K562 (cell line): ENCODE measurements at regions not wholly inside any gene's neighbourhood (a gene's known extent, or its start where the extent isn't known, plus 50 kb on each side); places are given as distances from the start of the nearest gene placed in this dataset.

Source experiments
- ATAC-seq: fragments of 200-7000 bp; cut with Tn5 transposase; 3 replicates; pipeline ENCODE4 v1.9.1; 2020; ENCODE audit warnings: moderate library complexity
- BruUV-seq: library from RNA; stranded (reverse); fragments of 400-500 nt; replicated peaks from 2 replicates; lab custom pipeline; 2021; lab: Mats Ljungman, UMichigan
- CTCF ChIA-PET: fragments of 300-600 bp; formaldehyde crosslinking; extraction: SDS; loops from one replicate; lab custom pipeline; 2021; ENCODE audit warnings: low intra/inter-chr PET ratio; lab: Yijun Ruan, JAX
- POLR2A ChIA-PET: fragments of 300-600, 350-650 bp; sonication (Branson Sonifier 250); formaldehyde crosslinking; extraction: SDS; loops from one replicate; lab custom pipeline; 2021; ENCODE audit warnings: antibody characterized with exemption, inconsistent platforms; lab: Yijun Ruan, JAX
- DNase-seq, 4 experiments: peaks; one replicate each; pipeline versions ENCODE4 v3.0.0 to v3.0.0-alpha.2; 2011 to 2018; ENCODE audit warnings: low spot score in 3 of 4, mixed read lengths in 3 of 4; ENCODE audit errors: extremely low read depth in 1 of 4
- FAIRE-seq: peaks from 2 replicates; lab custom pipeline; 2011; peaks lifted over from hg19 to GRCh38; lab: Jason Lieb, UNC
- H2AFZ ChIP-seq: 2 replicates; pipeline ENCODE4 v1.6.0; 2011; ENCODE audit warnings: low read depth, low read length, control low read depth, inconsistent platforms
- H3K27ac ChIP-seq: fragments of 200-600 bp; 3 replicates; pipeline ENCODE4 v1.8.0; 2011; ENCODE audit warnings: low read depth, mild to moderate bottlenecking, control low read depth, inconsistent platforms, low read length, moderate library complexity, mixed read lengths; ENCODE audit errors: extremely low read depth
- H3K27me3 ChIP-seq, 2 experiments: fragments of 300-600 bp in 1 of 2; 2 replicates in 1 of 2; 3 replicates in 1 of 2; pipeline versions ENCODE4 v1.6.0 to v1.8.0; 2011; ENCODE audit warnings: inconsistent platforms in 2 of 2, low read length in 2 of 2, mild to moderate bottlenecking in 1 of 2, mixed read lengths in 1 of 2, moderate library complexity in 1 of 2; ENCODE audit not compliant: control insufficient read depth in 2 of 2, insufficient read depth in 2 of 2
- H3K36me3 ChIP-seq: fragments of 300-600 bp; 3 replicates; pipeline ENCODE4 v1.8.0; 2011; ENCODE audit warnings: mild to moderate bottlenecking, low read length, inconsistent platforms; ENCODE audit not compliant: control insufficient read depth, insufficient read depth
- H3K4me1 ChIP-seq, 2 experiments: fragments of 200-600 bp in 1 of 2; replicated peaks in 1 of 2; 2 replicates in 1 of 2; 3 replicates in 1 of 2; pipeline versions ENCODE4 v1.5.1 to v1.8.0; 2011; ENCODE audit warnings: inconsistent platforms in 2 of 2, low read length in 2 of 2, mild to moderate bottlenecking in 1 of 2, mixed read lengths in 1 of 2, moderate library complexity in 1 of 2; ENCODE audit not compliant: control insufficient read depth in 2 of 2, insufficient read depth in 2 of 2
- H3K4me2 ChIP-seq: 2 replicates; pipeline ENCODE4 v1.6.1; 2011; ENCODE audit warnings: low read length, control low read depth, inconsistent platforms, mixed read lengths; ENCODE audit not compliant: insufficient read depth
- H3K4me3 ChIP-seq: fragments of 200-600 bp; sonication (generic), shearing (Covaris generic); 2 replicates; pipeline ENCODE4 v1.5.1; 2016; ENCODE audit warnings: control low read depth, inconsistent platforms
- H3K79me2 ChIP-seq: fragments of 200-600 bp; 3 replicates; pipeline ENCODE4 v1.8.0; 2011; ENCODE audit warnings: low read length, inconsistent platforms; ENCODE audit not compliant: control insufficient read depth, insufficient read depth
- H3K9ac ChIP-seq, 2 experiments: 2 replicates each; pipeline versions ENCODE4 v1.6.0 to v1.6.1; 2011; ENCODE audit warnings: low read depth in 2 of 2, low read length in 2 of 2, control low read depth in 1 of 2, inconsistent platforms in 1 of 2, mild to moderate bottlenecking in 1 of 2, mixed read lengths in 1 of 2; ENCODE audit not compliant: insufficient read depth in 1 of 2
- H3K9me1 ChIP-seq: one replicate; pipeline ENCODE4 v1.6.0; 2011; ENCODE audit warnings: inconsistent platforms, mild to moderate bottlenecking, low read length, moderate library complexity; ENCODE audit not compliant: control insufficient read depth, insufficient read depth
- H3K9me3 ChIP-seq: replicated peaks from 2 replicates; pipeline ENCODE4 v1.5.1; 2011; ENCODE audit warnings: low read depth, low read length, inconsistent platforms; ENCODE audit not compliant: control insufficient read depth, insufficient read depth
- H4K20me1 ChIP-seq: replicated peaks from 2 replicates; pipeline ENCODE4 v1.6.1; 2011; ENCODE audit warnings: low read length, inconsistent platforms, mixed read lengths; ENCODE audit not compliant: control insufficient read depth, insufficient read depth
- ILK ChIP-seq: fragments of 450-650 bp; IDR thresholded peaks from 2 replicates; pipeline ENCODE4 v1.6.1; 2016; ENCODE audit warnings: missing genetic modification characterization, low read depth, mild to moderate bottlenecking, missing compliant biosample characterization, moderate library complexity, borderline replicate concordance
- MAFG ChIP-seq: fragments of 450-650 bp; conservative IDR thresholded peaks from 2 replicates; pipeline ENCODE4 v1.6.1; 2016; ENCODE audit warnings: missing genetic modification characterization, missing compliant biosample characterization
- SP1 ChIP-seq: sonication (generic); formaldehyde crosslinking; IDR thresholded peaks from 2 replicates; pipeline ENCODE4 v1.8.1; 2022; ENCODE audit warnings: mild to moderate bottlenecking, missing genetic modification reagents
- TBL1XR1 ChIP-seq, 2 experiments: IDR thresholded peaks; 2 replicates each; pipeline ENCODE4 v1.6.1; 2012; ENCODE audit warnings: improper control_type of control experiment in 2 of 2, low read length in 2 of 2, mild to moderate bottlenecking in 1 of 2
- TBP ChIP-seq: optimal IDR thresholded peaks from 2 replicates; pipeline ENCODE3; 2011; ENCODE audit warnings: low read depth, low read length, improper control_type of control experiment
- WGBS: fragments of 100-300 bp; shearing (Covaris generic); methylation state at CpG from one replicate; pipeline ENCODE4 v1.1.6; 2016; ENCODE audit warnings: low coverage, mixed read lengths; ENCODE audit not compliant: insufficient coverage; ENCODE audit errors: missing lambda C conversion rate; 5-methylcytosine and 5-hydroxymethylcytosine counted together
- in situ Hi-C: fragments of 300-500 bp; cut with MboI; formaldehyde crosslinking; loops from 4 replicates; pipeline ENCODE4 v1.15.0; 2018; ENCODE audit warnings: inconsistent platforms, mixed read lengths
- intact Hi-C: fragments of 100-400 bp; cut with micrococcal nuclease; formaldehyde crosslinking; loops from 2 replicates; pipeline ENCODE4 v1.14.2; 2022

GRCh38 chr7:149355390-149356048, 93.5 kb downstream of the ZNF783 start (continued):
- peak; percentile 36; the same call in 1 of the 2 replicates for TF ChIP-seq SP1
- peak; percentile 99 for TF ChIP-seq TBP
- 0 out of 4 replicates have a peak, but pooled peaks of 1 of the 2 experiments have one; percentile 43 for TF ChIP-seq TBL1XR1 (IDR thresholded peaks at IDR 0.05; ENCODE audit: low read length in 2 of 2)
- TF ChIP-seq, all 486 proteins: peak for 26

DNA sequence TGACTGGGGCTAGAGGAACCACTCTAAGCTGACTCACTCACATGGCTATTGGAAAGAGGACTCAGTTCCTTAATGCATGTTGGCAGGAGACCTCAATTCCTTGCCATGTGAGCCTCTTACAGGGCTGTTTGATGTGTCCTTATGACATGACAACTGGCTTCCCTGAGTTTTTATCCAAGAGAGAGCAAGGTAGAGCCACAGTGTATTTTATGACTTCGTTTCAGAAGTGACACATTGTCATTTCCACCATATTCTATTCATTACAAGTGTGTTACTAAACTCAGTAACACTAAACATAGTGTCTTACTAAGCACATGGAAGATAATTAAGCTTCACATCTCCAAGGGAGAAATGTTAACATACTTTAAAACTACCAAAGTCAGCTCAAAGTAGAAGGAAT, 98.2 kb downstream of the ZNF777 start:
- Histone ChIP-seq H2AFZ (no peak overlapping the region), H3K4me1 (no peaks in the 10 kb centered on the region), H3K4me3 (no peak overlapping the region), H3K4me2 (no peak overlapping the region), H3K9me1 (no peaks in the 10 kb centered on the region), H4K20me1 (no peaks in the 10 kb centered on the region), H3K27ac (no peak overlapping the region), H3K9ac (no peak overlapping the region), H3K9me3 (no peaks in the 10 kb centered on the region), H3K36me3 (no peaks in the 10 kb centered on the region), H3K79me2 (no peaks in the 10 kb centered on the region), H3K27me3 (peaks cover 0 to 16% of the 10 kb centered on the region in 2 experiments; a peak in 3 of 5 replicates)
- in situ Hi-C loops, result no loop called here
- no peak for ATAC-seq
- no peak for FAIRE-seq
- 0% methylated on average over 1 of the region's 1 CpG for WGBS
- ChIA-PET POLR2A (interaction anchor here (1.2 to 3.3 kb wide), 2 partner anchors 9 to 14 kb away, joined by 3 to 17 read pairs; no protein-coding TSS in a partner anchor), CTCF (interaction anchor here (0.6 kb wide), 1 partner anchor 96 kb away, joined by 3 read pairs; no protein-coding TSS in a partner anchor)
- TF ChIP-seq ILK (tag) (no peak), MAFG (tag) (no peak)
- no peak for DNase-seq
- BruUV-seq, result no TSS peak
- intact Hi-C loops, result no loop called here
